IMR-90 (cell line): ENCODE measurements at regions not wholly inside any gene's neighbourhood (a gene's known extent, or its start where the extent isn't known, plus 50 kb on each side); places are given as distances from the start of the nearest gene placed in this dataset.

ENCODE experiments used
- BHLHE40 ChIP-seq: fragments of 150-350 bp; IDR thresholded peaks from 2 replicates; pipeline ENCODE4 v1.6.1; 2016; ENCODE audit warnings: mild to moderate bottlenecking, low read depth, low read length
- CEBPB ChIP-seq: IDR thresholded peaks from 2 replicates; pipeline ENCODE4 v1.6.1; 2012; ENCODE audit warnings: low read depth, low read length, improper control_type of control experiment
- ELK1 ChIP-seq: fragments of 150-350 bp; IDR thresholded peaks from 2 replicates; pipeline ENCODE4 v1.6.1; 2016; ENCODE audit warnings: low read depth, mild to moderate bottlenecking, low read length, moderate library complexity, borderline replicate concordance
- POLR2A ChIP-seq: IDR thresholded peaks from 2 replicates; pipeline ENCODE4 v1.6.1; 2012; ENCODE audit warnings: mild to moderate bottlenecking, low read depth, low read length
- RCOR1 ChIP-seq: IDR thresholded peaks from 2 replicates; pipeline ENCODE4 v1.6.1; 2012; ENCODE audit warnings: mild to moderate bottlenecking, low read length, improper control_type of control experiment; ENCODE audit not compliant: insufficient replicate concordance
- TF ChIP-seq, protein P1 (sequence below): fragments of 150-350 bp; IDR thresholded peaks from 2 replicates; pipeline ENCODE4 v1.6.1; 2017; ENCODE audit warnings: mild to moderate bottlenecking, antibody characterized with exemption, low read length, low read depth
- TF ChIP-seq, protein P2 (sequence below): conservative IDR thresholded peaks from 2 replicates; pipeline ENCODE4 v1.5.1; 2012; ENCODE audit warnings: mild to moderate bottlenecking, low read depth, low read length, improper control_type of control experiment

DNA sequence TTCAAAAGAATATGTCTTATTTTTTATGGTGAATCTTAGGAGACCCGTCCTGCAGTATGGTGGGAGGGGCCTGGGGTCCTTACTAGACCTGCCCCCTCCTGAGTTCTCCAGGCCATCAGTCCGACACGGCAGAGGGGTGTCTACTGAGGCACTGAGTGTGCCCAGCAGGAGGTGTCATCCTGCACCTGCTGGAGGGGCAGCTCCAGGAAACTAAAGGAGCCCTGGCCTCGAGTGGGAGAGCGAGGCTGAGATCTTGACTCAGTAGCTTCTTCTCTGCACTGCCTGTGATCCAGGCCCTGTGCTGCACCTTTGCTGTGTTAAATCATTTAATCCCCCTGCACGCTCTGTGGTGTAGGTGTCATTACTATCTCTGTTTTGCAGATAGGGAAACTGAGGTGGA lies 587.7 kb downstream of the PTPRU start:
- TF ChIP-seq POLR2A: no peak
- no peak for TF ChIP-seq CEBPB
- TF ChIP-seq RCOR1: no peak
- TF ChIP-seq, protein P1, sequence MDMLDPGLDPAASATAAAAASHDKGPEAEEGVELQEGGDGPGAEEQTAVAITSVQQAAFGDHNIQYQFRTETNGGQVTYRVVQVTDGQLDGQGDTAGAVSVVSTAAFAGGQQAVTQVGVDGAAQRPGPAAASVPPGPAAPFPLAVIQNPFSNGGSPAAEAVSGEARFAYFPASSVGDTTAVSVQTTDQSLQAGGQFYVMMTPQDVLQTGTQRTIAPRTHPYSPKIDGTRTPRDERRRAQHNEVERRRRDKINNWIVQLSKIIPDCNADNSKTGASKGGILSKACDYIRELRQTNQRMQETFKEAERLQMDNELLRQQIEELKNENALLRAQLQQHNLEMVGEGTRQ: no peak
- TF ChIP-seq, protein P2, sequence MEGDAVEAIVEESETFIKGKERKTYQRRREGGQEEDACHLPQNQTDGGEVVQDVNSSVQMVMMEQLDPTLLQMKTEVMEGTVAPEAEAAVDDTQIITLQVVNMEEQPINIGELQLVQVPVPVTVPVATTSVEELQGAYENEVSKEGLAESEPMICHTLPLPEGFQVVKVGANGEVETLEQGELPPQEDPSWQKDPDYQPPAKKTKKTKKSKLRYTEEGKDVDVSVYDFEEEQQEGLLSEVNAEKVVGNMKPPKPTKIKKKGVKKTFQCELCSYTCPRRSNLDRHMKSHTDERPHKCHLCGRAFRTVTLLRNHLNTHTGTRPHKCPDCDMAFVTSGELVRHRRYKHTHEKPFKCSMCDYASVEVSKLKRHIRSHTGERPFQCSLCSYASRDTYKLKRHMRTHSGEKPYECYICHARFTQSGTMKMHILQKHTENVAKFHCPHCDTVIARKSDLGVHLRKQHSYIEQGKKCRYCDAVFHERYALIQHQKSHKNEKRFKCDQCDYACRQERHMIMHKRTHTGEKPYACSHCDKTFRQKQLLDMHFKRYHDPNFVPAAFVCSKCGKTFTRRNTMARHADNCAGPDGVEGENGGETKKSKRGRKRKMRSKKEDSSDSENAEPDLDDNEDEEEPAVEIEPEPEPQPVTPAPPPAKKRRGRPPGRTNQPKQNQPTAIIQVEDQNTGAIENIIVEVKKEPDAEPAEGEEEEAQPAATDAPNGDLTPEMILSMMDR: no peak
- no peak for TF ChIP-seq BHLHE40
- no peak for TF ChIP-seq ELK1
